IMR-90 (cell line): ENCODE measurements at regions not wholly inside any gene's neighbourhood (a gene's known extent, or its start where the extent isn't known, plus 50 kb on each side); places are given as distances from the start of the nearest gene placed in this dataset.

Experiments used
- ATAC-seq: fragments of 200-7000 bp; cut with Tn5 transposase; 2 replicates; pipeline ENCODE4 v1.9.1; 2020; ENCODE audit warnings: low read depth, mild to moderate bottlenecking, moderate library complexity
- BruUV-seq: library from RNA; stranded (reverse); fragments of 400-500 nt; replicated peaks from 2 replicates; lab custom pipeline; 2021; lab: Mats Ljungman, UMichigan
- CTCF ChIA-PET: fragments of 300-600 bp; formaldehyde crosslinking; extraction: SDS; loops from one replicate; lab custom pipeline; 2021; ENCODE audit warnings: antibody characterized with exemption; lab: Yijun Ruan, JAX
- POLR2A ChIA-PET: fragments of 300-600 bp; sonication (Branson Sonifier 250); formaldehyde crosslinking; loops from one replicate; lab custom pipeline; 2022; ENCODE audit warnings: antibody characterized with exemption; ENCODE audit not compliant: unreplicated experiment; lab: Charles Lee
- DNase-seq: peaks from one replicate; pipeline ENCODE4 v3.0.0; 2013
- H2AFZ ChIP-seq: replicated peaks from 2 replicates; pipeline ENCODE3; 2013; ENCODE audit warnings: low read length, mild to moderate bottlenecking; ENCODE audit not compliant: poor library complexity
- H2AK5ac ChIP-seq: 2 replicates; pipeline ENCODE4 v1.6.1; 2013; ENCODE audit warnings: low read depth, low read length, inconsistent platforms
- H2AK9ac ChIP-seq: replicated peaks from 2 replicates; pipeline ENCODE3; 2013; ENCODE audit warnings: mild to moderate bottlenecking, low read depth, low read length, moderate library complexity; ENCODE audit not compliant: poor library complexity
- H2BK120ac ChIP-seq: 2 replicates; pipeline ENCODE4 v1.6.1; 2013; ENCODE audit warnings: low read depth, low read length, inconsistent platforms
- H2BK15ac ChIP-seq: 3 replicates; pipeline ENCODE4 v1.6.1; 2013; ENCODE audit warnings: low read depth, low read length, inconsistent platforms
- H2BK20ac ChIP-seq: 2 replicates; pipeline ENCODE4 v1.6.1; 2013; ENCODE audit warnings: low read depth, mild to moderate bottlenecking, inconsistent platforms, low read length, moderate library complexity
- H2BK5ac ChIP-seq: 2 replicates; pipeline ENCODE4 v1.6.1; 2013; ENCODE audit warnings: mild to moderate bottlenecking, low read depth, low read length, inconsistent platforms; ENCODE audit not compliant: poor library complexity, severe bottlenecking
- H3K14ac ChIP-seq: replicated peaks from 2 replicates; pipeline ENCODE4 v1.6.1; 2013; ENCODE audit warnings: low read depth, low read length, inconsistent platforms
- H3K18ac ChIP-seq: 2 replicates; pipeline ENCODE4 v1.6.1; 2013; ENCODE audit warnings: low read depth, low read length, control low read depth
- H3K23ac ChIP-seq: 2 replicates; pipeline ENCODE4 v1.6.1; 2013; ENCODE audit warnings: low read depth, low read length, inconsistent platforms
- H3K27ac ChIP-seq: 2 replicates; pipeline ENCODE4 v1.5.1; 2013; ENCODE audit warnings: mild to moderate bottlenecking, control low read depth, low read length; ENCODE audit not compliant: insufficient read depth
- H3K27me3 ChIP-seq: 2 replicates; pipeline ENCODE4 v1.6.1; 2013; ENCODE audit warnings: low read length; ENCODE audit not compliant: control insufficient read depth, insufficient read depth
- H3K36me3 ChIP-seq: 2 replicates; pipeline ENCODE4 v1.6.1; 2013; ENCODE audit warnings: low read length, mixed read lengths; ENCODE audit not compliant: control insufficient read depth, insufficient read depth
- H3K4ac ChIP-seq: 2 replicates; pipeline ENCODE4 v1.6.1; 2013; ENCODE audit warnings: low read depth, low read length, inconsistent platforms
- H3K4me1 ChIP-seq: 2 replicates; pipeline ENCODE4 v1.6.1; 2013; ENCODE audit warnings: low read length, mixed read lengths; ENCODE audit not compliant: control insufficient read depth, insufficient read depth
- H3K4me2 ChIP-seq: 2 replicates; pipeline ENCODE4 v1.6.1; 2013; ENCODE audit warnings: low read depth, mild to moderate bottlenecking, control low read depth, low read length, moderate library complexity
- H3K4me3 ChIP-seq: 2 replicates; pipeline ENCODE4 v1.5.1; 2013; ENCODE audit warnings: low read depth, mild to moderate bottlenecking, control low read depth, low read length, moderate library complexity; ENCODE audit not compliant: insufficient read depth
- H3K56ac ChIP-seq: 2 replicates; pipeline ENCODE4 v1.6.1; 2013; ENCODE audit warnings: low read length, inconsistent platforms; ENCODE audit not compliant: insufficient read depth; ENCODE audit errors: extremely low read depth
- H3K79me1 ChIP-seq, 2 experiments: 2 replicates each; pipeline ENCODE4 v1.6.1; 2013; ENCODE audit warnings: low read length in 2 of 2, inconsistent platforms in 1 of 2, low read depth in 1 of 2
- H3K9ac ChIP-seq: 2 replicates; pipeline ENCODE4 v1.6.1; 2013; ENCODE audit warnings: low read depth, low read length, control low read depth
- H3K9me1 ChIP-seq: 2 replicates; pipeline ENCODE4 v1.6.1; 2013; ENCODE audit warnings: low read length, inconsistent platforms; ENCODE audit not compliant: insufficient read depth
- H3K9me3 ChIP-seq: 2 replicates; pipeline ENCODE4 v1.6.1; 2013; ENCODE audit warnings: low read length; ENCODE audit not compliant: control insufficient read depth, insufficient read depth
- H4K20me1 ChIP-seq: 2 replicates; pipeline ENCODE4 v1.6.1; 2013; ENCODE audit warnings: low read length, inconsistent platforms; ENCODE audit not compliant: insufficient read depth
- H4K5ac ChIP-seq: 2 replicates; pipeline ENCODE4 v1.6.1; 2013; ENCODE audit warnings: mild to moderate bottlenecking, low read depth, low read length, control low read depth
- H4K8ac ChIP-seq, 2 experiments: 2 replicates each; pipeline ENCODE4 v1.6.1; 2013; ENCODE audit warnings: low read depth in 2 of 2, low read length in 2 of 2, control low read depth in 1 of 2, inconsistent platforms in 1 of 2
- H4K91ac ChIP-seq: 2 replicates; pipeline ENCODE4 v1.6.1; 2013; ENCODE audit warnings: low read depth, low read length, inconsistent platforms; ENCODE audit not compliant: insufficient read depth
- BHLHE40 ChIP-seq: fragments of 150-350 bp; IDR thresholded peaks from 2 replicates; pipeline ENCODE4 v1.6.1; 2016; ENCODE audit warnings: mild to moderate bottlenecking, low read depth, low read length
- CEBPB ChIP-seq: IDR thresholded peaks from 2 replicates; pipeline ENCODE4 v1.6.1; 2012; ENCODE audit warnings: low read depth, low read length, improper control_type of control experiment
- CHD1 ChIP-seq: IDR thresholded peaks from 2 replicates; pipeline ENCODE4 v1.6.1; 2012; ENCODE audit warnings: low read depth, low read length, improper control_type of control experiment
- FOS ChIP-seq: fragments of 150-350 bp; IDR thresholded peaks from 2 replicates; pipeline ENCODE4 v1.6.1; 2016; ENCODE audit warnings: low read depth, low read length
- MAFK ChIP-seq: IDR thresholded peaks from 2 replicates; pipeline ENCODE4 v1.6.1; 2012; ENCODE audit warnings: low read depth, low read length, improper control_type of control experiment
- MAZ ChIP-seq: IDR thresholded peaks from 2 replicates; pipeline ENCODE4 v1.6.1; 2012; ENCODE audit warnings: low read depth, mild to moderate bottlenecking, low read length, improper control_type of control experiment, moderate library complexity, borderline replicate concordance
- MXI1 ChIP-seq: IDR thresholded peaks from 2 replicates; pipeline ENCODE4 v1.6.1; 2012; ENCODE audit warnings: low read depth, mild to moderate bottlenecking, low read length, moderate library complexity, borderline replicate concordance
- NFE2L2 ChIP-seq: fragments of 150-350 bp; IDR thresholded peaks from 2 replicates; pipeline ENCODE4 v1.6.1; 2016; ENCODE audit warnings: low read depth, mild to moderate bottlenecking, low read length
- POLR2A ChIP-seq: IDR thresholded peaks from 2 replicates; pipeline ENCODE4 v1.6.1; 2012; ENCODE audit warnings: mild to moderate bottlenecking, low read depth, low read length
- RAD21 ChIP-seq: IDR thresholded peaks from 2 replicates; pipeline ENCODE4 v1.6.1; 2012; ENCODE audit warnings: low read length, improper control_type of control experiment
- RCOR1 ChIP-seq: IDR thresholded peaks from 2 replicates; pipeline ENCODE4 v1.6.1; 2012; ENCODE audit warnings: mild to moderate bottlenecking, low read length, improper control_type of control experiment; ENCODE audit not compliant: insufficient replicate concordance
- RFX5 ChIP-seq: IDR thresholded peaks from 2 replicates; pipeline ENCODE4 v1.8.0; 2012; ENCODE audit warnings: low read depth, mild to moderate bottlenecking, low read length, moderate library complexity
- SMC3 ChIP-seq: fragments of 150-350 bp; IDR thresholded peaks from 2 replicates; pipeline ENCODE4 v1.6.1; 2016; ENCODE audit warnings: low read depth, mild to moderate bottlenecking, antibody characterized with exemption, low read length, moderate library complexity
- USF2 ChIP-seq: fragments of 150-350 bp; IDR thresholded peaks from 2 replicates; pipeline ENCODE4 v1.6.1; 2017; ENCODE audit warnings: mild to moderate bottlenecking, antibody characterized with exemption, low read length, low read depth
- WGBS, 2 experiments: methylation state at CpG; one replicate each; pipeline versions ENCODE4 v1.1.5 to v1.1.7; 2013; ENCODE audit warnings: missing lambda C conversion rate in 2 of 2; ENCODE audit not compliant: insufficient read length in 1 of 2; ENCODE audit errors: extremely low coverage in 2 of 2; 5-methylcytosine and 5-hydroxymethylcytosine counted together
- dilution Hi-C: fragments of 300-500 bp; cut with HindIII; formaldehyde crosslinking; loops from one replicate; pipeline ENCODE4 v1.14.3; 2018; ENCODE audit warnings: low sequenced_read_pairs; ENCODE audit not compliant: unreplicated experiment
- in situ Hi-C: fragments of 300-500 bp; cut with MboI; formaldehyde crosslinking; loops from 3 replicates; pipeline ENCODE4 v1.14.3; 2019; ENCODE audit warnings: low sequenced_read_pairs, inconsistent platforms, mixed read lengths
- intact Hi-C: fragments of 100-400 bp; cut with micrococcal nuclease; formaldehyde crosslinking; loops from 2 replicates; pipeline ENCODE4 v1.10.0; 2022
- TF ChIP-seq, protein P1 (sequence below): fragments of 150-350 bp; IDR thresholded peaks from 2 replicates; pipeline ENCODE4 v1.6.1; 2016; ENCODE audit warnings: low read depth, mild to moderate bottlenecking, low read length, moderate library complexity, borderline replicate concordance
- TF ChIP-seq, protein P2 (sequence below): conservative IDR thresholded peaks from 2 replicates; pipeline ENCODE4 v1.5.1; 2012; ENCODE audit warnings: mild to moderate bottlenecking, low read depth, low read length, improper control_type of control experiment

- no TSS peak for BruUV-seq
- ChIA-PET CTCF (no interaction called here), POLR2A (no interaction called here)
- no peak overlapping the region for H3K4me3 ChIP-seq
- no peak overlapping the region for H3K14ac ChIP-seq
- no CpG with 5 or more reads among the region's 3 CpGs for WGBS, 2 experiments
- no peak overlapping the region for H4K5ac ChIP-seq
- no peak overlapping the region for H4K91ac ChIP-seq
- no peak overlapping the region for H3K23ac ChIP-seq
- no peak overlapping the region for H2AFZ ChIP-seq
- no peaks in the 10 kb centered on the region for H3K79me1 ChIP-seq
- no peak overlapping the region for H3K9ac ChIP-seq
- ATAC-seq (no peak), DNase-seq (no peak)
- in situ Hi-C loops (no loop called here), dilution Hi-C loops (no loop called here), intact Hi-C loops (no loop called here)
- no peak overlapping the region for H2BK15ac ChIP-seq
- H2AK9ac ChIP-seq, result no peak overlapping the region
- no peaks in the 10 kb centered on the region for H3K9me1 ChIP-seq
- H4K8ac ChIP-seq, result no peak overlapping the region
- no peak overlapping the region for H3K18ac ChIP-seq
- no peak overlapping the region for H2BK5ac ChIP-seq
- no peak overlapping the region for H2AK5ac ChIP-seq
- H3K27me3 ChIP-seq, result no peaks in the 10 kb centered on the region
- H3K4me2 ChIP-seq, result no peak overlapping the region
- no peak overlapping the region for H2BK20ac ChIP-seq
- H3K27ac ChIP-seq, result no peak overlapping the region
- no peaks in the 10 kb centered on the region for H3K36me3 ChIP-seq
- H3K4me1 ChIP-seq, result no peaks in the 10 kb centered on the region
- no peak overlapping the region for H3K56ac ChIP-seq
- no peak overlapping the region for H3K4ac ChIP-seq
- no peak for TF ChIP-seq CHD1
- TF ChIP-seq MAFK, result no peak
- no peak for TF ChIP-seq NFE2L2
- TF ChIP-seq, protein P1, sequence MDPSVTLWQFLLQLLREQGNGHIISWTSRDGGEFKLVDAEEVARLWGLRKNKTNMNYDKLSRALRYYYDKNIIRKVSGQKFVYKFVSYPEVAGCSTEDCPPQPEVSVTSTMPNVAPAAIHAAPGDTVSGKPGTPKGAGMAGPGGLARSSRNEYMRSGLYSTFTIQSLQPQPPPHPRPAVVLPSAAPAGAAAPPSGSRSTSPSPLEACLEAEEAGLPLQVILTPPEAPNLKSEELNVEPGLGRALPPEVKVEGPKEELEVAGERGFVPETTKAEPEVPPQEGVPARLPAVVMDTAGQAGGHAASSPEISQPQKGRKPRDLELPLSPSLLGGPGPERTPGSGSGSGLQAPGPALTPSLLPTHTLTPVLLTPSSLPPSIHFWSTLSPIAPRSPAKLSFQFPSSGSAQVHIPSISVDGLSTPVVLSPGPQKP, result no peak
- TF ChIP-seq, protein P2, sequence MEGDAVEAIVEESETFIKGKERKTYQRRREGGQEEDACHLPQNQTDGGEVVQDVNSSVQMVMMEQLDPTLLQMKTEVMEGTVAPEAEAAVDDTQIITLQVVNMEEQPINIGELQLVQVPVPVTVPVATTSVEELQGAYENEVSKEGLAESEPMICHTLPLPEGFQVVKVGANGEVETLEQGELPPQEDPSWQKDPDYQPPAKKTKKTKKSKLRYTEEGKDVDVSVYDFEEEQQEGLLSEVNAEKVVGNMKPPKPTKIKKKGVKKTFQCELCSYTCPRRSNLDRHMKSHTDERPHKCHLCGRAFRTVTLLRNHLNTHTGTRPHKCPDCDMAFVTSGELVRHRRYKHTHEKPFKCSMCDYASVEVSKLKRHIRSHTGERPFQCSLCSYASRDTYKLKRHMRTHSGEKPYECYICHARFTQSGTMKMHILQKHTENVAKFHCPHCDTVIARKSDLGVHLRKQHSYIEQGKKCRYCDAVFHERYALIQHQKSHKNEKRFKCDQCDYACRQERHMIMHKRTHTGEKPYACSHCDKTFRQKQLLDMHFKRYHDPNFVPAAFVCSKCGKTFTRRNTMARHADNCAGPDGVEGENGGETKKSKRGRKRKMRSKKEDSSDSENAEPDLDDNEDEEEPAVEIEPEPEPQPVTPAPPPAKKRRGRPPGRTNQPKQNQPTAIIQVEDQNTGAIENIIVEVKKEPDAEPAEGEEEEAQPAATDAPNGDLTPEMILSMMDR, result no peak
- no peak for TF ChIP-seq RAD21
- TF ChIP-seq FOS, result no peak
- no peak for TF ChIP-seq RCOR1
- no peak for TF ChIP-seq BHLHE40
- no peak for TF ChIP-seq MAZ
- no peak for TF ChIP-seq CEBPB
- TF ChIP-seq SMC3, result no peak
- no peak for TF ChIP-seq RFX5
- no peak for TF ChIP-seq POLR2A
- TF ChIP-seq USF2, result no peak
- no peak for TF ChIP-seq MXI1
- no peak overlapping the region for H2BK120ac ChIP-seq
- H3K9me3 ChIP-seq, result no peaks in the 10 kb centered on the region
- no peaks in the 10 kb centered on the region for H4K20me1 ChIP-seq
Measured at GRCh38 chr15:57835119-57835518, 128.6 kb downstream of the POLR2M start.
